ENCODE measurements at regions not wholly inside any gene's neighbourhood (a gene's known extent, or its start where the extent isn't known, plus 50 kb on each side); places are given as distances from the start of the nearest gene placed in this dataset.
"Not testable (repeated sequence)": the region's sequence is repeated elsewhere in the genome, so short reads cannot be mapped to it uniquely, and the experiment has no call there.

- no peak for TF ChIP-seq CTCF (IDR thresholded peaks at IDR 0.05; ENCODE audit: insufficient read depth, low read depth, low read length)
- H3K4me3 ChIP-seq (ENCODE audit: low read depth, low read length), result no peak overlapping the region
- no peak for DNase-seq (ENCODE audit: low read depth)
Measured at GRCh38 chr7:109713366-109713765, 1143.7 kb downstream of the DNAJB9 start.

- not testable (repeated sequence) for DNase-seq (ENCODE audit: low read depth); H3K4me3 ChIP-seq (ENCODE audit: low read depth, low read length)
Measured at GRCh38 chr7:109719359-109719758, 1149.7 kb downstream of the DNAJB9 start.

- H3K4me3 ChIP-seq (ENCODE audit: low read depth, low read length), result no peak overlapping the region
- TF ChIP-seq CTCF (IDR thresholded peaks at IDR 0.05; ENCODE audit: insufficient read depth, low read depth, low read length), result no peak
- no peak for DNase-seq (ENCODE audit: low read depth)
Measured at GRCh38 chr7:109734601-109735000, 1164.9 kb downstream of the DNAJB9 start.

- H3K4me3 ChIP-seq (ENCODE audit: low read depth, low read length), result no peak overlapping the region
- no peak for TF ChIP-seq CTCF (IDR thresholded peaks at IDR 0.05; ENCODE audit: insufficient read depth, low read depth, low read length)
Measured at GRCh38 chr7:109735881-109736280, 1166.2 kb downstream of the DNAJB9 start.

GRCh38 chr7:109745677-109746410 lies 1176.2 kb downstream of the DNAJB9 start:
- no peak for TF ChIP-seq CTCF (IDR thresholded peaks at IDR 0.05; ENCODE audit: insufficient read depth, low read depth, low read length)
- no peak for DNase-seq (ENCODE audit: low read depth)
- H3K4me3 ChIP-seq (ENCODE audit: low read depth, low read length), result no peak overlapping the region

More at GRCh38 chr7:109735881-109736280, 1166.2 kb downstream of the DNAJB9 start:
- no peak for DNase-seq (ENCODE audit: low read depth)

- no peak for TF ChIP-seq CTCF (IDR thresholded peaks at IDR 0.05; ENCODE audit: insufficient read depth, low read depth, low read length)
- no peak for DNase-seq (ENCODE audit: low read depth)
Measured at GRCh38 chr7:109751241-109751640, 1181.6 kb downstream of the DNAJB9 start.

GRCh38 chr7:109752068-109752467 lies 1182.4 kb downstream of the DNAJB9 start:
- TF ChIP-seq CTCF (IDR thresholded peaks at IDR 0.05; ENCODE audit: insufficient read depth, low read depth, low read length), result no peak
- H3K4me3 ChIP-seq (ENCODE audit: low read depth, low read length), result no peak overlapping the region
- no peak for DNase-seq (ENCODE audit: low read depth)

More at GRCh38 chr7:109751241-109751640, 1181.6 kb downstream of the DNAJB9 start:
- H3K4me3 ChIP-seq (ENCODE audit: low read depth, low read length), result no peak overlapping the region
